Esophagus muscularis mucosa (tissue), 4 donors: ENCODE measurements at regions not wholly inside any gene's neighbourhood (a gene's known extent, or its start where the extent isn't known, plus 50 kb on each side); places are given as distances from the start of the nearest gene placed in this dataset.

Experiments used
- DNase-seq: peaks from one replicate; pipeline ENCODE4 v3.0.0-alpha.2; 2017; ENCODE audit errors: extremely low spot score
- H3K27ac ChIP-seq, 4 donors: fragments of 200-600 bp; sonication (generic); replicated peaks in 1 of 4; 1 replicate in 3 of 4; 2 replicates in 1 of 4; pipeline ENCODE4 v1.5.1; 2016 to 2019; ENCODE audit warnings: mild to moderate bottlenecking in 1 of 4
- H3K27me3 ChIP-seq, 4 donors: fragments of 200-600 bp; sonication (generic); one replicate each; pipeline versions ENCODE4 v1.5.1 to v1.6.0; 2016 to 2019
- H3K36me3 ChIP-seq, 4 donors: fragments of 200-600 bp; sonication (generic); one replicate each; pipeline ENCODE4 v1.5.1; 2016 to 2019
- H3K4me1 ChIP-seq, 4 donors: fragments of 200-600 bp; sonication (generic); one replicate each; pipeline ENCODE4 v1.5.1; 2016 to 2019
- H3K4me3 ChIP-seq, 4 donors: fragments of 200-600 bp; sonication (generic); 1 replicate in 2 of 4; 2 replicates in 2 of 4; pipeline ENCODE4 v1.5.1; 2016 to 2019; ENCODE audit warnings: mild to moderate bottlenecking in 4 of 4, moderate library complexity in 1 of 4
- H3K9me3 ChIP-seq, 4 donors: fragments of 200-600 bp; sonication (generic); 1 replicate in 3 of 4; 2 replicates in 1 of 4; pipeline ENCODE4 v1.5.1; 2016 to 2019
- CTCF ChIP-seq, 3 experiments: fragments of 200-600 bp in 2 of 3; fragments of 450-650 bp in 1 of 3; sonication (generic) in 2 of 3; IDR thresholded peaks; one replicate each; pipeline ENCODE4 v1.5.1; 2017 to 2019; ENCODE audit warnings: antibody characterized with exemption in 3 of 3, mild to moderate bottlenecking in 2 of 3, moderate library complexity in 1 of 3
- EP300 ChIP-seq: sonication (generic); formaldehyde crosslinking; IDR thresholded peaks from one replicate; pipeline ENCODE4 v1.6.1; 2017; ENCODE audit warnings: antibody characterized with exemption
- POLR2A ChIP-seq: fragments of 450-650 bp; IDR thresholded peaks from one replicate; pipeline ENCODE4 v1.6.1; 2017; ENCODE audit warnings: antibody characterized with exemption, moderate library complexity, mild to moderate bottlenecking, low read depth
- POLR2AphosphoS5 ChIP-seq, 2 donors: sonication (generic); formaldehyde crosslinking; IDR thresholded peaks; one replicate each; pipeline ENCODE4 v1.6.1; 2017; ENCODE audit warnings: antibody characterized with exemption in 2 of 2
- WGBS: methylation state at CpG from one replicate; pipeline ENCODE4 v1.1.5; 2018; 5-methylcytosine and 5-hydroxymethylcytosine counted together
- intact Hi-C: fragments of 100-400 bp; cut with DNase I; formaldehyde crosslinking; loops from one replicate; pipeline ENCODE4 v1.15.1; 2023

GRCh38 chr6:6764764-6765434 lies 176.4 kb downstream of the LY86 start:
- no peak for DNase-seq
- H3K4me3 ChIP-seq, result no peak overlapping the region
- no peaks in the 10 kb centered on the region for H3K4me1 ChIP-seq
- H3K27me3 ChIP-seq, result no peaks in the 10 kb centered on the region
- H3K36me3 ChIP-seq, result no peaks in the 10 kb centered on the region
- H3K9me3 ChIP-seq, result no peaks in the 10 kb centered on the region
- H3K27ac ChIP-seq, result no peak overlapping the region
- 75% methylated on average over 3 of the region's 3 CpGs for WGBS
- intact Hi-C loops, result no loop called here
- no peak for TF ChIP-seq POLR2A
- no peak for TF ChIP-seq EP300
- no peak for TF ChIP-seq POLR2AphosphoS5 (IDR thresholded peaks at IDR 0.05)
- no peak for TF ChIP-seq CTCF (IDR thresholded peaks at IDR 0.05)

- DNase-seq, result no peak
- no peaks in the 10 kb centered on the region for H3K4me1 ChIP-seq
- H3K9me3 ChIP-seq, result no peaks in the 10 kb centered on the region
- 87% methylated on average over 6 of the region's 6 CpGs for WGBS
- TF ChIP-seq EP300 (no peak), POLR2AphosphoS5 (IDR thresholded peaks at IDR 0.05) (no peak), POLR2A (no peak), CTCF (IDR thresholded peaks at IDR 0.05) (no peak)
- no peak overlapping the region for H3K27ac ChIP-seq
- intact Hi-C loops, result no loop called here
- no peak overlapping the region for H3K4me3 ChIP-seq
- H3K27me3 ChIP-seq, result no peaks in the 10 kb centered on the region
- H3K36me3 ChIP-seq, result no peaks in the 10 kb centered on the region
Observed at GRCh38 chr6:6766230-6766905, 177.8 kb downstream of the LY86 start.

GRCh38 chr6:6769466-6769865 lies 180.9 kb downstream of the LY86 start:
- H3K9me3 ChIP-seq, result no peaks in the 10 kb centered on the region

GRCh38 chr6:6771224-6771945 lies 182.9 kb downstream of the LY86 start:
- H3K36me3 ChIP-seq, result no peaks in the 10 kb centered on the region
- no peak for DNase-seq
- H3K27me3 ChIP-seq, result no peaks in the 10 kb centered on the region
- H3K4me3 ChIP-seq, result no peak overlapping the region
- H3K9me3 ChIP-seq, result peaks cover 0 to 5% (median 0%) of the 10 kb centered on the region in 4 donors
- H3K4me1 ChIP-seq, result no peaks in the 10 kb centered on the region
- H3K27ac ChIP-seq, result no peak overlapping the region
- 70% methylated on average over 1 of the region's 1 CpG for WGBS
- no peak for TF ChIP-seq EP300
- no peak for TF ChIP-seq POLR2A
- TF ChIP-seq CTCF (IDR thresholded peaks at IDR 0.05), result no peak
- intact Hi-C loops, result no loop called here

More at GRCh38 chr6:6769466-6769865, 180.9 kb downstream of the LY86 start:
- 87% methylated on average over 1 of the region's 1 CpG for WGBS
- H3K4me3 ChIP-seq, result no peak overlapping the region
- TF ChIP-seq POLR2A (no peak), CTCF (IDR thresholded peaks at IDR 0.05) (no peak), EP300 (no peak), POLR2AphosphoS5 (IDR thresholded peaks at IDR 0.05) (no peak)
- no peak for DNase-seq
- H3K4me1 ChIP-seq, result no peaks in the 10 kb centered on the region
- H3K36me3 ChIP-seq, result no peaks in the 10 kb centered on the region
- no peak overlapping the region for H3K27ac ChIP-seq
- intact Hi-C loops, result no loop called here
- no peaks in the 10 kb centered on the region for H3K27me3 ChIP-seq
